H54 (cell line): ENCODE measurements at regions not wholly inside any gene's neighbourhood (a gene's known extent, or its start where the extent isn't known, plus 50 kb on each side); places are given as distances from the start of the nearest gene placed in this dataset.
"Not testable (repeated sequence)": the region's sequence is repeated elsewhere in the genome, so short reads cannot be mapped to it uniquely, and the experiment has no call there.

Source experiments
- DNase-seq: peaks from one replicate; pipeline ENCODE4 v3.0.0; 2011; ENCODE audit warnings: low spot score, mixed read lengths; ENCODE audit not compliant: insufficient read length
- FAIRE-seq: peaks from 3 replicates; lab custom pipeline; 2011; peaks lifted over from hg19 to GRCh38; lab: Jason Lieb, UNC
- POLR2A ChIP-seq: IDR thresholded peaks from 2 replicates; pipeline ENCODE4 v1.6.1; 2011; ENCODE audit warnings: low read depth, mild to moderate bottlenecking, low read length

DNA sequence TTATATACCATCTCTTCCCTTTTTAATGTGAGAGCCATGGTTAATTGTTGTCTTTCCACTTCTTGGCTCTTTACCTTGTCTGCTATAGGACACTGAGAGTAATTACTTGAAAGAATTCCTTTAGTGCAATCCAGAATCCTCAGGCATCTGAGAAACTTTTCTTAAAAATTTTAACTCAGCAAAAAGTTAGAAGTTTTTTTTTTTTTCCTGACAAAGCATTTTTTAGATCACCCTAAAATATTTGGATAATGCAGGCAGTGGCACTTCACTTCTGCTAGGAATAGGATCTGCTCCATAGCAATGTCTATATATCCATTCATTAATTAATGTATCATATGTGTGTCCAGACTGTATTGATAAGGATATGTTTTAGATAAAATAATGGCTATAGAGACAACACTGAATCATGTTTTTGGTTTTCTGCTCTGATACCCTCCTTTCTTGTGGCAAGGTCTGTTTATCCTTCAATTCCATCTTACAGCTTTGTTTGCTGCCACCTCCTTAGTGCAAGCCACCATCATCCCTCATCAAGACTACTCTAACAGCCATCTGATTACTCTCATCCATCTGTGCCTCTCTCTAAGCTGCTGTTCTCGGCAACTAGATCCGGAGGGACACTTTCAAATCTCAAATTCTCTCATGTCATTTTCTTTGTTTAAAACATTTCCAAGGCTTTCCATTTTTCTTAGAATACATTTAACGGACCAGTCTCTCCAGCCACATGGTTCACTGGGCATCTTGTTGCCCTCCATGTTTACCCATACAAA is 563.5 kb downstream of the EDEM1 start:
- no peak for TF ChIP-seq POLR2A
- FAIRE-seq (no peak), DNase-seq (no peak)

DNA sequence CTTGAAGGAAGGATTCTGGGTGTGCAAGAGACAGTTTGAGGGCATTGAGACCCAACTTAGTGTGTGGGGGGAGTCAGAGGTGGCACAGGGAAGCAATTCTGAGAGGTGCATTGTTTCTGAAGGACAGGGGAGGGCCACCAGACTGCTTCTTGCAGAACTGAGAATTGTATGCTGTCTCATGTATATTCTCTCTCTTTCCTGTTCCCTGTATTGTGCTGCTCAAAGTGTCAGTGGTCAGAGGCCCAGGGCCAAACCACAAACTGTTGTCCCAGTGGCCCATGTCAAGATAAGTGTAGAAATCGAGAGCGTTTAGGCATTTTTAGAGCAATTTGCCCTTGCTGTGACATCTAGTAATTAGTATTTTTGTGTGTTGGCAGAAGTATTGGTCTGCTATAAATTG is 567.1 kb downstream of the EDEM1 start:
- no peak for FAIRE-seq
- DNase-seq: no peak
- no peak for TF ChIP-seq POLR2A

DNA sequence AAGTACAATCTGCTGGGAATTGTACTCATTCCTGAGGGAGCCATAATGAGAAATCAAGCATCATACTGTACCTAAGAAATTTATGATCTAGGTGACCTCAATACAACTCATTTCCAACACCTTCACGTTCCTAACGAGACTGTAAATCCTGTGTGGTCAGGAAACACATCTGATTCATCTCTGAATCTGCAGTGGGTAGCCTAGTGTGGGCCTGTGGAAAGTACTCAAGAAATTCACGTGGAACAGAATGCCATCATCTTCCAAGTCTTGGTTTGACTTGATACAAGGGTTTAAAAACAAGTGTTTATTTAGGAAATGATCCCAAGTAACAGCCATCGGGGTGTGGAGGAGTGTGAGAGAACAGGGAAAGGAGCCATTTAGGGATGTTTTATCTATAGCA is 568.9 kb downstream of the EDEM1 start:
- DNase-seq: no peak
- TF ChIP-seq POLR2A: no peak
- no peak for FAIRE-seq

DNA sequence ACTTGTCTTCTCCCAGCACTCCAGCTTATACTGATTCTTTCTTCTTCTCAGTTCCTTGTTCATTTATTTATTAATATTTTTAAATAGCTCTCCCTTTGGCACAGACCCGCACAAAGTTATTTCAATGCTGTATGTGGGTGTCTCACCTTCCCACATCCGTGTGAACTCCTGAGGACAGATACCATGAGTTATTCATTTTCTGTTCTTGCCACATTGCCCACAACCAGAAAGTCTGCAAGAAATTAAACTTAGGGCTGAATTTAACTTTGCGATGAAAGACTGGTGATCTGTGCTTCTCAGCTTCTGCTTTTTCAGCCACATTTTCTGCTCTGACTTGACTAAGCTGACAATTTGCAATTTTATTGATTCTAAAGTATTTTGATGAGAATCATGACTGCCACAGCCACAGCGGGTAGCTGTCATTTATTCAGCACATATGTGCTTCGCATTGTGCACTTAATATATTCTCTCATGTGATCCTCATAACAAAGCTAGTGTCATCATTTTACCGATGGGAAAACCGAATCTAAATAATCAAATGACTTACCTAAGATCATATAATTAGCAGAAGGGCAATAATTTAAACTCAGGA is 569.8 kb downstream of the EDEM1 start:
- DNase-seq: no peak
- no peak for TF ChIP-seq POLR2A
- FAIRE-seq: no peak

DNA sequence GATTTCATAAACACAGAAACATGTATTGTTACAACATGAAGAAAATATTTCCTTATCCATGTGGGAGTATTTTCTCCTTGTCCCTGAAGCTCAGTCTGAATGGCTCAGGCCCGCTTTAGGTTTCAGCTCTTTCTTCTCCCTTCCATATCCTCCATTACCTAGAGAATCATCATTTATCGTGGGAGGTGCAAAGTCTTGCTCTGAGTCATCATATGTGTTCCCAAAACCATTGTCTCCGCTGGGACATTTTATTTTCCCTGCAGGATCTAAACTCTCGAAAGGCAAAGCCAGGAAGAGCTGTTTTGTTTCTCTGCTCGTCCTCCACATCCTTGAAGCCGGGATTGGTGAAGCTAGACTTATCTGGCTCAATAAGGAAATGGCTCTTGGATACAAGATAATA is 571.2 kb downstream of the EDEM1 start:
- DNase-seq (no peak), FAIRE-seq (no peak)
- no peak for TF ChIP-seq POLR2A

DNA sequence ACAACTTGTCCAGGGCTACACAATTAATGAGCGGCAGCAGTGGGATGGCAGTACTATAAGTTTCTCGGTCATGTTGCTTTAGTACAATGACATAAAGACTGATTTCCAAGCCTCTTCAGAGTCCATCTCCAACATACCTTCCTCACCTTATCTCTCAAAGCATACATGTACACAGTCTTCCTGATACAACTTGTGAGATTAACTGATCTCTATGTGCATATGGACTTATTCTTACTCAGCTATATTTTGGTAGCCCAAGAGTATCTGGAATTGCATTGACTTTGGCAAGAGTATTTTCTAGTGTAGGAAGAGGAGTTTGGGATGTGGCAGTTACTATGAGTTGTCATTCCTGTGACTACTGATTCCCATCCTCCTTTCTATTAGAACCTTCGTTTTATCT is 575.0 kb downstream of the EDEM1 start:
- DNase-seq: no peak
- FAIRE-seq: no peak
- no peak for TF ChIP-seq POLR2A

DNA sequence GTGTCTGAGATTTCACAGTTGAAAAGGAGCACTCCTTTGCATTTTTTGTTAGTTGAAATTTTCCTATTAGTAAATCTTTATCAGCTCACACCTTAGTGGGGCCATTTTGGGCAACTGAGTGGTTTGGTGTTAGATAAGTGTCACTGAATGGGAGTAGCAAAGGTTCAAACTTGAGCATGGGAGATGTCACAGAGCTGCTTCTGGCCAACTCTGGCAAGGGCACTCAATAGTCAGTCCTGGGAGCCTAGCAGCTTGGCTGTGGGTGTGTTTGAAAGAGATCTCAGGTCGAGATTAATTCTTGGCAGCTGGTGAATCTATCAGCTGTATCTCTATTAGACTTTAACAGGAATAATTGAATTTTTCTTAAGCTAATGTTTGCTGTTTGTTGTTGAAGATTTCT is 579.3 kb downstream of the EDEM1 start:
- DNase-seq: no peak
- TF ChIP-seq POLR2A: no peak
- FAIRE-seq: no peak

DNA sequence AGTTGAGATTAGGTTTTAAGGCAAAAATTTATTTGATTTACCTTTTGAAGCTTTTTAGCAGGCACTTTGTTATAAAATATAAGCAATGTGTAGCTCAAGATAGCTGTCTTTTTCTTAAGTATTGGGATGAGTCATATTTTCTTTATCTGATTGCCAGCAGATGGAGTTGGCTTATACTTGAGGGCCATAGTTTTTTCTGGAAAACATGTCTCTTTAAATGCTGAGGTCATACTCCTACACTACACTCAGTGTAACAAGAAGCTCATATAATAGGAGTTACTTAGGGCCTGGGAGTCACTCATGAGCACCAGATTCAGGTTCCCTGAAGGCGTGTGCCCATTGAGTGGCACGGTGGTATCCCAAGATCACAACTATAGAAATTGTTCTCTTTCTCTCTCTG is 579.8 kb downstream of the EDEM1 start:
- no peak for TF ChIP-seq POLR2A
- no peak for FAIRE-seq

DNA sequence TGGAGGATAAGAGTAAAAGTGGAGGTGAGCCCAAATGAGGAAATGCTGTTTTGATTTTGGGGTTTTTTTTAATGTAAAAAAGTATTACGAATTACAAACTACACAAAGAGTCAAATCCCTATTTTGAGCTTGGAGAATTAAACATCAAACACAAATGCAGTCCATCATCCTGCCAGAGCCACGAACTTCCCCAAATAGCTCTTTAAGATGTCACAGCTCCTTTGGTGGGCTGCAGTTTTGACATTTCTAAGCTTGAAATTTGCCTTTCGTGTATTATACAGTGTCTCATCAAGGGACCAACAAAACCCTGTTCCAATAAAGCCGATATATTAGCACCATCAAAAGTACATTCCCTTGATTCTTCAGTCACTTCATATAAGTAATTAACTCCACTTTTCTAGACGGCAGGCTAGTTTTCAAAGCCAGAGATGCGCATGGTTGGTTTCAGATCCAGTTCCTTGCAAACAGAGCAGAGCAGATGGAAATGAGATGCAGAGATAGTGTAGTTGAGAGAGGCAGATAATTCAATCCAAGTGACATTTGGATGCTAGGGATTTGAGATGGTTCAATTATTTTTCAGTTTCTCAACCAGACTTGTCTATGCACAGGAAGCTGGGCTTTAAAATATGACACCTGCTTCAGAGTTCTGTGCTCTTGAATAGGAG is 580.9 kb downstream of the EDEM1 start:
- FAIRE-seq (no peak), DNase-seq (no peak)
- no peak for TF ChIP-seq POLR2A

More for the DNA sequence above, 579.8 kb downstream of the EDEM1 start:
- DNase-seq: no peak

DNA sequence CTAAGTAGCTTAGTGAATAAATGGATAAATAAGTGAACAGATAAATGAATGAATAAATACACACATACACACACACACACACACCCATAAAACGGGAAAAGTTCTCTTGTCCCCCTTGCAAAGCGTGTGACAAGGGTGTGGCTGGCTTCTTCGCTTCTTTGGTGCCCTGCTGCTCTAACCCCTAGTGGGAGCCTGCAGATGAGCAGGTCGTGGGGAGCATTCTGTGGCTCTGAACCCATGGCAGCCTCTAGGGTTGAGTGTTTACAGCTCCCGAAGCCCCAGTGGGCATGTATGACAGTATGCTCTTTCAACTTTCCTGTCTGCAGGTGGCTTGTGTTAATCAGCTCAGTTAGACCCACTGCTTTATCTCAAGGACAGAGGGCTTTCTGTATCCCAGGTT is 582.3 kb downstream of the EDEM1 start:
- no peak for DNase-seq
- no peak for FAIRE-seq
- TF ChIP-seq POLR2A: no peak

- no peak for TF ChIP-seq POLR2A
- FAIRE-seq (no peak), DNase-seq (no peak)
Measured at GRCh38 chr3:5774337-5774736, 586.8 kb downstream of the EDEM1 start.

- not testable (repeated sequence) for DNase-seq, FAIRE-seq
Measured at GRCh38 chr3:5775100-5775499, 587.6 kb downstream of the EDEM1 start.

- TF ChIP-seq POLR2A: no peak
- FAIRE-seq (no peak), DNase-seq (no peak)
Measured at GRCh38 chr3:5784690-5785089, 597.2 kb downstream of the EDEM1 start.

DNA sequence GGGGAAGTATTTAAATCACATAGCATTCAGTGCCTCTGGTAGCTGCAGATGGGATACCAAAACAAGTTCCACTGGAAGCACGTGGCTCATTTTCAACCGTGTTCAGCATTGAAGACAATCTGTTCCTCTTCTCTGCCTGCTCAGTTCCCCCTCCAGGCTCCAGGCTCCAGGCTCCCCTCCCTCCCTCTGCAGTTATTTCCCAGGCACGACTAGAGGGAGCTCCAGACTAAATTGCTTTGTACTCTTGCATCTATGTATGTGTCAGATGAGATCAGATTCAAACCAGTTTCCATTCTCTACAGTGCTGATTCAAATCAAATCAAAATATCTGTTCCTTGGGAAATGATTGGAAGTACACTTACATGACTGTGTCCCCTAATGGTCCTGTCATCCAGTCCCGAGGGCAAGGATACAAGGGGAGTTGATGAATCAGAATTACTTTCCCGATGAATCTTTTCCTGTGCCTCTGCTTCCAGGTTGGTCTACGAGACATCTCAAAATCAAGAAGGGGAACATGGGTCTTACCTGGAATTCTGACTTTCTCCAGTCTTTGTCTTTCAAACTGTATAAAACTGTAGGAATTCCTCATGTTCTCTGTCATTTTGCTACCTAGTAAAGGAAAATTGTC is 600.5 kb downstream of the EDEM1 start:
- FAIRE-seq (no peak), DNase-seq (no peak)
- no peak for TF ChIP-seq POLR2A
